GM12875 (cell line): ENCODE measurements at regions not wholly inside any gene's neighbourhood (a gene's known extent, or its start where the extent isn't known, plus 50 kb on each side); places are given as distances from the start of the nearest gene placed in this dataset.

ENCODE experiments used
- H3K4me3 ChIP-seq: one replicate; pipeline ENCODE4 v1.5.1; 2011; ENCODE audit warnings: low read depth, low read length, control low read depth
- TF ChIP-seq, protein P1 (sequence below): IDR thresholded peaks from 2 replicates; pipeline ENCODE4 v1.5.1; 2011; ENCODE audit warnings: low read depth, mild to moderate bottlenecking, control low read depth, inconsistent platforms, low read length, moderate library complexity, borderline replicate concordance; ENCODE audit not compliant: insufficient read depth

DNA sequence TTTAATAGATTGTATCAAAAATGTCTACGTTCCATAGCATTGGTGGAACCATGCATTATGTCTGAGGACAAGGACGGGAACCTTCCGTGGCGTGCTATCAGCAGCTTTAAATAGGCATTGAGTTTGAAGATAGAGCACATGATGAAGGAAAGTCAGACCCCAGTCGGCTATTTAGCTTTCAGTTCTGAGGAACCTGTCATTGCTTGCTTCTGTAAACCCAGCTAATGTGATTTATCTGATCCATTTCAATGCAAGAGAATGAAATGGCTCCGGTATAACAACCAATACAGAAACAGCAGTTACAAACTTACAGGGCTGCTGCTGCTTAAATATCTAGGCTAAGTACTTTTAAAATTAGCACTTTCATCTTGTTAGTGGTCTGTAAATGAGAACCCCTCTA lies 503.3 kb downstream of the RNF144A start:
- no peak overlapping the region for H3K4me3 ChIP-seq
- TF ChIP-seq, protein P1, sequence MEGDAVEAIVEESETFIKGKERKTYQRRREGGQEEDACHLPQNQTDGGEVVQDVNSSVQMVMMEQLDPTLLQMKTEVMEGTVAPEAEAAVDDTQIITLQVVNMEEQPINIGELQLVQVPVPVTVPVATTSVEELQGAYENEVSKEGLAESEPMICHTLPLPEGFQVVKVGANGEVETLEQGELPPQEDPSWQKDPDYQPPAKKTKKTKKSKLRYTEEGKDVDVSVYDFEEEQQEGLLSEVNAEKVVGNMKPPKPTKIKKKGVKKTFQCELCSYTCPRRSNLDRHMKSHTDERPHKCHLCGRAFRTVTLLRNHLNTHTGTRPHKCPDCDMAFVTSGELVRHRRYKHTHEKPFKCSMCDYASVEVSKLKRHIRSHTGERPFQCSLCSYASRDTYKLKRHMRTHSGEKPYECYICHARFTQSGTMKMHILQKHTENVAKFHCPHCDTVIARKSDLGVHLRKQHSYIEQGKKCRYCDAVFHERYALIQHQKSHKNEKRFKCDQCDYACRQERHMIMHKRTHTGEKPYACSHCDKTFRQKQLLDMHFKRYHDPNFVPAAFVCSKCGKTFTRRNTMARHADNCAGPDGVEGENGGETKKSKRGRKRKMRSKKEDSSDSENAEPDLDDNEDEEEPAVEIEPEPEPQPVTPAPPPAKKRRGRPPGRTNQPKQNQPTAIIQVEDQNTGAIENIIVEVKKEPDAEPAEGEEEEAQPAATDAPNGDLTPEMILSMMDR = no peak

DNA sequence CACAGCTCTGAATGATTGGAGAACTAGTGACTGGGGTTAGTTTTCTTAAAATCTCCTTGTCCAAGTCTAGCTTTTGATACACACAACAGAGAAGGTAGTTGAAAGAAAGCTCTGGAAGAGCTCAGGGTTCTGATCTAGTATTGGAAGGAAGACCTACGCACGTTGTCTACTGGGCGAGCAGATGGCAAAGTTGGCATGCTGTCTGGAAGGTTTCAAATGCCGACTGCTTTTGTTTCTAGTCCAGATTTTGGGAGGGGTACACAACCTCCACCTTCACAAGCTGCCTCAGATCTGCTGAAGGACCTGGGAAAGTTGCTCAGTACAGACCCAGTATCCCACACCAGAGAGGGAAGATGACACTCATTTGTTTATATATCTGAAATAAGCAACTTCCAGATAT lies 507.3 kb downstream of the RNF144A start:
- TF ChIP-seq, protein P1 = no peak
- no peak overlapping the region for H3K4me3 ChIP-seq

DNA sequence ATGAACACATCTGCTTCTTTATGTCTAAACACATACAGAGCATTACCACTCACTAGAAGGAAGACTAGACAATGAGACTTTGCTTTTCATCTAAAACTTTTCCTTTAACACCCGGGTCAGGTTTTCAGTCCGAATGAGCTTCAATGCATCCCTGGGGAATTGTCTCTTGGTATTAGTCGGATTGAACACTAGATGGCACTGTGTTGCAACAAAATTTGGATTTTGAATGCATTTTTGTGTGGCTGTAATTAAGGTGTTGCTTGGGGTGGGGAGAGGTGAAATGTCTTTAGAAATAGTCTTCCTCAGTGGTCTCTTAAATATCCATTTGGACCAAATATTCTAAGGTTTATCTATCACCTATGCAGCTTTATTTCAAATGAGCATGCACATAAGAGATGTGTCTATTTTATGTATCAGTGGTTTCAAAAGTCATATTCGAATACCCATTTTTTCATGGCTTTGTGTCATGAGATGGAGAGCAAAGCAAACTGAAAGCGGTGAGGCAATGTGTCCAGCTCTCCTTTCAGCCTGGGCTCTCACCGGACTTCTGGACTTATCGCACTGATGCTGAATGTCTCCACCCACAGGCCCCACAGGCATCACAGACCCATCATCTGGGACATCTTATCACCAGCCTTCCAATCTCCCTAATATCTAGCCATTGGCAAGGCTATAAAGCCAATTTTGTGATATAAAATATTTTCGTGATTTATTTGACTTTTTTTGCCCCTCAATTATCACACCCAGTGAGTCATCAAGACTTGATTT lies 510.3 kb downstream of the RNF144A start:
- H3K4me3 ChIP-seq = no peak overlapping the region
- TF ChIP-seq, protein P1 = peak; percentile 54; the same call in 1 of the 2 replicates

DNA sequence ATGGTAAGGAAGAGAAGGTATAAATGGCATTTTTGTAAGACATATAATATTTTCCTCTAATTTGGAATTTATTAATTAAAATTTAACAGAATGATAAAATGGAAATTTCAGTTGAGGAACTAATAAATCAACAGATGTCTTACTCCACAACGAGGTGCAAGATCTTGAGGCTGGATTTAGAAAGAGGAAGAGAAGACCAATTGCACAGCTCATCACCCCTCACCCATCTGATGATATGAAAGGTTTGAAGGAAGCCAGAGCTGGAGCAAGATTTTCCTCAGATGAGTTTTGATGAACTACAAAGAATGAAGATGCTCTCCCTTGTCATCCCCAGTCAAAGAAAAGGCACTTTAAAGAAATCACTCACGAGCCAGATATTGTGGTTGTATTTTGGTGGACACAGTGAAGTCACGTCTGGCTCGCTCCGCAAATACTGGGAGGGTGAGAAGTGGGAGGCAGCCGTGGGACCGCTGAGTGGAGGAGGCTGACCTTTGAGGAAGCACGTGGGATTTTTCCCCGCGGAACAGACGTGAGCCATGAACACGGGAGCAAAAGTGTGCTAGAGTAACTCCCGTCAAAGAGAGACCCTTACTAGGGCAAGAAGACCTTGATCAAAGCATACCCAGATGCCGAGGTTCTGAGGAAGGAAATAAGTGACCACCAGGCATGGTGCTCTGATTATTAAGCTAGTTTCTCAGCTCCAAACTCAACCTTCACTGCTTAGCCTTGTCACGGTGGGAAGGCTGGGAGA lies 511.4 kb downstream of the RNF144A start:
- TF ChIP-seq, protein P1 = no peak

DNA sequence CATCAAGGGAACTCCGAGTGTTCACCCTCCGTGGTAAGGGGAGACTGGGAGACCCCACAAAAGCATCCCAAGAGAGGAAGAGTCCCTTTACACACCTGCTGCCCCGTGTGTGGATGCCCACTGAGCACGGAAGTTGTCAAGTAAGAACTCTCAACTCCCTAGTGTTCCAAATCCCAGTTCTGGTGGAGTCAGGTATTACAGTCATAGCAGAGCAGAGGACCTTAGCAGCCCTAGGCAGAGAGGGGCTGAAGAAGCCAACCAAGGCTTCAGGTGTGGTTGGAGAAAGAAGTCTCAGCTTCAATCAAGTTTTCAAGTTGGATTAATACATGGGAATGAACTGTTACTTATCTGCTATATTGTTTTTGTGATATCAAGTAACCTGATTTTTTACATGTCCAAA lies 512.5 kb downstream of the RNF144A start:
- no peak overlapping the region for H3K4me3 ChIP-seq
- TF ChIP-seq, protein P1 = no peak

More for the DNA sequence above, 511.4 kb downstream of the RNF144A start:
- H3K4me3 ChIP-seq = no peak overlapping the region

DNA sequence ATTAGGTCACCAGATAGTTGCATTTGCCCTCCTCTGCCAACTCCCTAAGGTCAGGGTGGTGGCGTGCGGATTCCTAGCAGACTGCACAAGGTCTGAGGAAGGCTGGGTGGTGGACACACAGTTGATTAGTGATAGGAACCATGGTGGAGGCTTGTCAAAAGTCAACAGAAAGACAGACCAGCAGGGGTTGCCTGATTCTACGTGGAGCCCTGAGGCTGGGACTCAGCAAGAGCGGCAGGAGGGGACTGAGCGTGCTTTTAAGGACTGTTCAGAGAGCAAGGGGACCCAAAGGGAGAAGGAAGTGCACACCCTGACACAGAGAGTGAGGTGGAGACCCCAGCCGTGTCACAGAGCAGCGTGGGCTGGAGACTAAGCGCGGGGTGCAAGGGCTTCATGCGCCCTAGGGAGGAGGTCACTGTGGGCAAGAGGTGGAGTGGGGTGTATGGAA lies 513.2 kb downstream of the RNF144A start:
- H3K4me3 ChIP-seq = no peak overlapping the region
- TF ChIP-seq, protein P1 = no peak
